OCI-LY3 (cell line): ENCODE measurements at regions not wholly inside any gene's neighbourhood (a gene's known extent, or its start where the extent isn't known, plus 50 kb on each side); places are given as distances from the start of the nearest gene placed in this dataset.

Source experiments
- EZH2phosphoT487 ChIP-seq: fragments of 200-600 bp; shearing (Covaris generic); IDR thresholded peaks from 2 replicates; pipeline ENCODE4 v1.6.1; 2018; ENCODE audit warnings: antibody characterized with exemption, mixed run types, low read depth
- TF ChIP-seq, protein P1 (sequence below): fragments of 200-600, 300-600 bp; sonication (generic); IDR thresholded peaks from 2 replicates; pipeline ENCODE4 v1.5.1; 2014; ENCODE audit warnings: antibody characterized with exemption, low read length, low read depth

DNA sequence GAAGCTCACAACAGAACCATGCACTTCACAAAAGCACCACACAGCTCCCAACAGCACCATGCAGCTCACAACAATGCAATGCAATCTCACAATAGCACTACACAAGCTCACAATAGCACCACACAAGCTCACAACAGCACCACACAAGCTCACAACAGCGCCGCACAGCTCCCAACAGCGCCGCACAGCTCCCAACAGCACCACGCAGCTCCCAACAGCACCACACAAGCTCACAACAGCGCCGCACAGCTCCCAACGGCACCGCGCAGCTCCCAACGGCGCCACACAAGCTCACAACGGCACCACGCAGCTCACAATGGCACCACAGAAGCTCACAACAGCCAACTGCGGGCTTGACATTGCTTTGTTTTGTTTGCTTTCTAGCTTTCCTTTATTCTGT, 198.1 kb downstream of the DLL1 start:
- TF ChIP-seq, protein P1, sequence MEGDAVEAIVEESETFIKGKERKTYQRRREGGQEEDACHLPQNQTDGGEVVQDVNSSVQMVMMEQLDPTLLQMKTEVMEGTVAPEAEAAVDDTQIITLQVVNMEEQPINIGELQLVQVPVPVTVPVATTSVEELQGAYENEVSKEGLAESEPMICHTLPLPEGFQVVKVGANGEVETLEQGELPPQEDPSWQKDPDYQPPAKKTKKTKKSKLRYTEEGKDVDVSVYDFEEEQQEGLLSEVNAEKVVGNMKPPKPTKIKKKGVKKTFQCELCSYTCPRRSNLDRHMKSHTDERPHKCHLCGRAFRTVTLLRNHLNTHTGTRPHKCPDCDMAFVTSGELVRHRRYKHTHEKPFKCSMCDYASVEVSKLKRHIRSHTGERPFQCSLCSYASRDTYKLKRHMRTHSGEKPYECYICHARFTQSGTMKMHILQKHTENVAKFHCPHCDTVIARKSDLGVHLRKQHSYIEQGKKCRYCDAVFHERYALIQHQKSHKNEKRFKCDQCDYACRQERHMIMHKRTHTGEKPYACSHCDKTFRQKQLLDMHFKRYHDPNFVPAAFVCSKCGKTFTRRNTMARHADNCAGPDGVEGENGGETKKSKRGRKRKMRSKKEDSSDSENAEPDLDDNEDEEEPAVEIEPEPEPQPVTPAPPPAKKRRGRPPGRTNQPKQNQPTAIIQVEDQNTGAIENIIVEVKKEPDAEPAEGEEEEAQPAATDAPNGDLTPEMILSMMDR, result no peak
- TF ChIP-seq EZH2phosphoT487, result no peak
